Colonic mucosa (tissue), 4 donors: ENCODE measurements at regions not wholly inside any gene's neighbourhood (a gene's known extent, or its start where the extent isn't known, plus 50 kb on each side); places are given as distances from the start of the nearest gene placed in this dataset.

Experiments used
- DNase-seq: peaks from one replicate; pipeline ENCODE4 v3.0.0-alpha.2; 2020
- H3K27ac ChIP-seq: fragments of 200-600 bp; one replicate; pipeline ENCODE4 v1.8.0; 2021
- H3K27me3 ChIP-seq: fragments of 200-600 bp; one replicate; pipeline ENCODE4 v1.8.0; 2021
- H3K36me3 ChIP-seq: fragments of 200-600 bp; one replicate; pipeline ENCODE4 v1.8.0; 2021
- H3K4me1 ChIP-seq: fragments of 200-600 bp; one replicate; pipeline ENCODE4 v1.8.0; 2021; ENCODE audit warnings: mild to moderate bottlenecking
- H3K4me3 ChIP-seq: fragments of 200-600 bp; one replicate; pipeline ENCODE4 v1.8.0; 2021
- H3K9ac ChIP-seq, 2 donors: one replicate each; pipeline ENCODE4 v1.7.0; 2013; ENCODE audit warnings: control low read depth in 2 of 2, low read depth in 2 of 2, low read length in 2 of 2
- H3K9me3 ChIP-seq: fragments of 200-600 bp; one replicate; pipeline ENCODE4 v1.8.0; 2021
- CTCF ChIP-seq: fragments of 200-600 bp; IDR thresholded peaks from one replicate; pipeline ENCODE4 v1.8.0; 2022; ENCODE audit warnings: antibody characterized with exemption, mild to moderate bottlenecking
- intact Hi-C: fragments of 100-400 bp; cut with DNase I; formaldehyde crosslinking; loops from one replicate; pipeline ENCODE4 v1.14.1; 2022
- donor health status: healthy.
- donor health status: DM: no; HTN: no; CAD: no.
- donor health status: DM: no; HTN: no; CAD: no.

GRCh38 chr10:10798102-10798863 lies 219.4 kb upstream of the CELF2 start:
- H3K36me3 ChIP-seq, result no peaks in the 10 kb centered on the region
- no peak for DNase-seq
- H3K4me3 ChIP-seq, result no peak overlapping the region
- peak overlapping the region; percentile 15 to 47 for H3K9ac ChIP-seq
- intact Hi-C loops, result no loop called here
- H3K27ac ChIP-seq, result peak overlapping the region; percentile 47
- no peaks in the 10 kb centered on the region for H3K27me3 ChIP-seq
- H3K9me3 ChIP-seq, result no peaks in the 10 kb centered on the region
- TF ChIP-seq CTCF, result no peak
- no peaks in the 10 kb centered on the region for H3K4me1 ChIP-seq

GRCh38 chr10:10798864-10799192 lies 218.8 kb upstream of the CELF2 start:
- Histone ChIP-seq H3K27ac (peak overlapping the region; percentile 47), H3K36me3 (no peaks in the 10 kb centered on the region), H3K9me3 (no peaks in the 10 kb centered on the region), H3K27me3 (no peaks in the 10 kb centered on the region), H3K4me3 (no peak overlapping the region), H3K9ac (peak overlapping the region in 1 of 2 donors; percentile 47), H3K4me1 (no peaks in the 10 kb centered on the region)
- no peak for TF ChIP-seq CTCF
- intact Hi-C loops, result no loop called here
- DNase-seq, result no peak

- no peak overlapping the region for H3K27ac ChIP-seq
- no peak overlapping the region for H3K9ac ChIP-seq
- no peaks in the 10 kb centered on the region for H3K27me3 ChIP-seq
- no peaks in the 10 kb centered on the region for H3K9me3 ChIP-seq
- DNase-seq, result no peak
- intact Hi-C loops, result no loop called here
- no peaks in the 10 kb centered on the region for H3K36me3 ChIP-seq
- TF ChIP-seq CTCF, result no peak
- H3K4me3 ChIP-seq, result no peak overlapping the region
- no peaks in the 10 kb centered on the region for H3K4me1 ChIP-seq
Measured at GRCh38 chr10:10800961-10801360, 216.7 kb upstream of the CELF2 start.

- DNase-seq, result no peak
- Histone ChIP-seq H3K4me1 (no peaks in the 10 kb centered on the region), H3K9ac (no peak overlapping the region), H3K27ac (no peak overlapping the region), H3K27me3 (no peaks in the 10 kb centered on the region), H3K9me3 (no peaks in the 10 kb centered on the region), H3K4me3 (no peak overlapping the region), H3K36me3 (no peaks in the 10 kb centered on the region)
- no peak for TF ChIP-seq CTCF
- intact Hi-C loops, result no loop called here
Measured at GRCh38 chr10:10803278-10803677, 214.4 kb upstream of the CELF2 start.

- no peaks in the 10 kb centered on the region for H3K9me3 ChIP-seq
- H3K4me1 ChIP-seq, result no peaks in the 10 kb centered on the region
- TF ChIP-seq CTCF, result no peak
- no peaks in the 10 kb centered on the region for H3K27me3 ChIP-seq
- H3K36me3 ChIP-seq, result no peaks in the 10 kb centered on the region
- H3K9ac ChIP-seq, result no peak overlapping the region
- intact Hi-C loops, result no loop called here
- no peak for DNase-seq
- H3K27ac ChIP-seq, result no peak overlapping the region
- no peak overlapping the region for H3K4me3 ChIP-seq
Measured at GRCh38 chr10:10804061-10804460, 213.6 kb upstream of the CELF2 start.
